ENCODE measurements at regions not wholly inside any gene's neighbourhood (a gene's known extent, or its start where the extent isn't known, plus 50 kb on each side); places are given as distances from the start of the nearest gene placed in this dataset.

DNA sequence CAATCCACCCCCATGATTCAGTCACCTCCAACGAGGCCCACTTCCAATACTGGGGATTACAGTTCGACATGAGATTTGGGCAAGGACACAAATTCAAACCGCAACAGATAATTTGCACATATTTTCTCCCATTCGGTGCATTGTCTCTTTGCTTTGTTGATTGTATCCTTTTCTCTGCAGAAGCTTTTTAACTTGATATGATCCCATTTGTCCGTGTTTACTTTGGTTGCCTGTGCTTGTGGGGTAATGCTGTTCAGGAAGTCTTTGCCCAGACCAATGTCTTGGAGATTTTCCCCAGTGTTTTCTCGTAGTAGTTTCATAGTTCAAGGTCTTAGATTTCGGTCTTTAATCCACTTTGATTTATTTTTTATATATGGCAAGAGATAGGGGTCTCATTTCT lies 330.8 kb upstream of the SPRY2 start:
- Histone ChIP-seq H3K36me3 (replicated peaks in 1 of 2) (no peaks in the 10 kb centered on the region), H3K9me3 (replicated peaks in 1 of 3) (no peaks in the 10 kb centered on the region), H3K27me3 (no peaks in the 10 kb centered on the region), H3K4me1 (replicated peaks in 1 of 2) (no peaks in the 10 kb centered on the region), H3K27ac (no peak overlapping the region), H3K4me3 (no peak overlapping the region)
- intact Hi-C loops (cut with DNase I) = no loop called here
- DNase-seq = no peak
- WGBS, 4 donors = 80 to 89% (median 86%) methylated on average over 7 of the region's 7 CpGs
- no peak for TF ChIP-seq CTCF (IDR thresholded peaks at IDR 0.05)
- no peak for TF ChIP-seq POLR2A (IDR thresholded peaks at IDR 0.05)

- no peaks in the 10 kb centered on the region for H3K36me3 ChIP-seq (replicated peaks in 1 of 2)
- no peaks in the 10 kb centered on the region for H3K9me3 ChIP-seq (replicated peaks in 1 of 3)
- DNase-seq = no peak
- H3K27ac ChIP-seq = no peak overlapping the region
- WGBS, 4 donors = 94 to 100% (median 95%) methylated on average over 1 of the region's 1 CpG
- intact Hi-C loops (cut with DNase I) = no loop called here
- H3K4me1 ChIP-seq (replicated peaks in 1 of 2) = no peaks in the 10 kb centered on the region
- no peak overlapping the region for H3K4me3 ChIP-seq
- TF ChIP-seq POLR2A (IDR thresholded peaks at IDR 0.05) = no peak
- no peak for TF ChIP-seq CTCF (IDR thresholded peaks at IDR 0.05)
- no peaks in the 10 kb centered on the region for H3K27me3 ChIP-seq
Measured at GRCh38 chr13:80669112-80669511, 328.2 kb upstream of the SPRY2 start.

DNA sequence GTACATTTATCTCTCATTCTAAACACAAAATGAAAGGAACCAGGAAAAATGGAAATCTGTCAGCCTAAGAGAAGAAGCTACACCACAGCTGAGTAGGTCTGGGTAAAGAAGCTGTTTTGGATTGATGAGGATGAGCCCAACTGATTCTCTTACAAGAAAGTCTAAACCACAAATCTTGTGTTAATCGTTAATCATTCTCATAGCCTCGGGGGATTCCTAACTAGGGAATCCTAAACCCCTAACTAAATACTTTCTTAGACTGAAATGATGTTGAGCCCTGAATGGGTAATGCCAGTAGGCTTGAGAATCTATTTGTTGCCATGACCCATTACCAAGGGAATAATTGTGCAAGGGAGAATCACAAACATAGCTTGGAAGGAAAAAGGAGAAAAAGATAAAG lies 327.5 kb upstream of the SPRY2 start:
- H3K27ac ChIP-seq = no peak overlapping the region
- intact Hi-C loops (cut with DNase I) = no loop called here
- H3K36me3 ChIP-seq (replicated peaks in 1 of 2) = no peaks in the 10 kb centered on the region
- WGBS, 4 donors = 59 to 77% (median 68%) methylated on average over 2 of the region's 2 CpGs
- no peak for TF ChIP-seq POLR2A (IDR thresholded peaks at IDR 0.05)
- TF ChIP-seq CTCF (IDR thresholded peaks at IDR 0.05) = no peak
- H3K27me3 ChIP-seq = no peaks in the 10 kb centered on the region
- DNase-seq = no peak
- H3K9me3 ChIP-seq (replicated peaks in 1 of 3) = no peaks in the 10 kb centered on the region
- no peak overlapping the region for H3K4me3 ChIP-seq
- H3K4me1 ChIP-seq (replicated peaks in 1 of 2) = no peaks in the 10 kb centered on the region

DNA sequence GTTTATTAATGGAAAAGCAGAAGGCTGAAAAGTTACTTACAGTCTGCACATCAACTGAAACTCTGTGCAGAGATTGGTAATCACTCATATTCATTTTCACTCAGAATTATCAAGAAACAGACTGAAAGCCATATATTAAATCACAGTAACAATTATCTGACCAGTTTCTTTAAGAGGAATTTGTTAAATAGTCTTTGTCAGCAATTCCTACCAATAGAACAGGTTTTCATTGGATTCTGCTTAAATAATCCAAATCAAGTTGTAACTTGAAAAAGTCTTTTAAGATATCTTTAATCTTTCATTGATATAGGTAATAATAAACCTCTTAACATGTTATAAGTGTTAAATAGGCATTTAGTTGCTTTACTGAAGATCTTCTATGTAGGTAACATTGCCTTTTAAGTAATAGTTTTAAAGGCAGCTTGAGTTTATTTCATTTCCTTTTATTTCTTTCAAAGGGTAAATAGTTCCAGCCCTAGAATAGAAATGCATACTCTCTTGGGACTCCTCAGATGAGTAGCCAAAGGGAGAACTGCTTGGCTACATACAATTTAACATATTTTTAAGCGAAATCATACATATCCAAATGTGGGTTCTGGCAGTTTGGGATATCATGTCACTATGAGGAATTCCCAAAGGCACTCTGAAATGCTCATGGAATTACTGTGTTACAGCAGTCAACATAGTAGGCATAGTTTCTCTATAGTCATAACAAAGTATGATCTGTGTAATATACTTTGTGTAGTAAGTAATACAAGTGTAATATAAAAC lies 326.0 kb upstream of the SPRY2 start:
- no peak for DNase-seq
- no peaks in the 10 kb centered on the region for H3K27me3 ChIP-seq
- H3K36me3 ChIP-seq (replicated peaks in 1 of 2) = no peaks in the 10 kb centered on the region
- H3K27ac ChIP-seq = no peak overlapping the region
- H3K4me3 ChIP-seq = no peak overlapping the region
- no peaks in the 10 kb centered on the region for H3K9me3 ChIP-seq (replicated peaks in 1 of 3)
- H3K4me1 ChIP-seq (replicated peaks in 1 of 2) = no peaks in the 10 kb centered on the region
- no peak for TF ChIP-seq CTCF (IDR thresholded peaks at IDR 0.05)
- intact Hi-C loops (cut with DNase I) = no loop called here
- WGBS, 4 donors = 88 to 91% (median 89%) methylated on average over 1 of the region's 1 CpG
